Cerebellar nuclear complex (tissue), 1 donor: ENCODE measurements at regions not wholly inside any gene's neighbourhood (a gene's known extent, or its start where the extent isn't known, plus 50 kb on each side); places are given as distances from the start of the nearest gene placed in this dataset.
"Not testable (repeated sequence)": the region's sequence is repeated elsewhere in the genome, so short reads cannot be mapped to it uniquely, and the experiment has no call there.

Experiments used
- DNase-seq, 2 experiments: peaks; one replicate each; lab custom pipeline; 2025; lab: John Stamatoyannopoulos, UW

DNA sequence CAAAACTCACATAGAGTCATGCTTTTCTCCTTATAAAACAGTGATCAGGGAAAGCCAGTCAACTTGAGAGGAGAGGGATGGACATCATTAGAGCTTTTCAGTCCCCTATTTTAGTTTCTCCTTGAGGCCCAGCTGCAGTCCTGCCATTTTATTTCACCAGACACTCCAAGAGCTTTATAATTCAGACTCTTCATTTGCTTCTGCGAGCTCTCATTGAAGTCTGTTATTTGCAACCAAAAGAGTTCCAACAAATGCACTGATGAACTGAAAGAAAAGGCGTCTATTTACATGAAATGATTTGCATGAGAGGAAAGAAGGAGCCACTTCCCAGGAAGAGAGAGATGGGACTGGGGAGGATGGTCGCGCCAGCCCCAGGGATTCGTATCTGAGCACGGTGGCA lies 86.8 kb downstream of the NDUFA12 start:
- DNase-seq = no peak

DNA sequence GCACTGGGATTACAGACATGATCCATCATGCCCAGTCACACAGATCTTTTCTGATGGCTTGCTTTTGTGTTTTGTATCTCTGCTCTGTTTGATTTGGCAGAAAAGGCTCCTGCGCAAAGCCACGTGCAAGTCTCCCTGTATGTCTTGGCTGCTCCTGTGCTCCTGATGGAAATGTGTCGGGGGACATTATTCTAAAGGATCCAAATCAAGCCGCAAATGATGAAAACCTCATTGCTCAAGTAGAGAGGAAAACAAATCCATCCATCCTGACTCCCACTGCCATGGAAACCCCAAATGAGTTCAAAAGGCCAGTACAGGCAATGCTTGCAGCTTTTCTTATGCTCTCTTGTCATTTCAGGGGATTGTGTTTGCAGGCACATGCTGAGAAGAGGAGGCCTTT lies 93.8 kb downstream of the NDUFA12 start:
- DNase-seq = no peak

DNA sequence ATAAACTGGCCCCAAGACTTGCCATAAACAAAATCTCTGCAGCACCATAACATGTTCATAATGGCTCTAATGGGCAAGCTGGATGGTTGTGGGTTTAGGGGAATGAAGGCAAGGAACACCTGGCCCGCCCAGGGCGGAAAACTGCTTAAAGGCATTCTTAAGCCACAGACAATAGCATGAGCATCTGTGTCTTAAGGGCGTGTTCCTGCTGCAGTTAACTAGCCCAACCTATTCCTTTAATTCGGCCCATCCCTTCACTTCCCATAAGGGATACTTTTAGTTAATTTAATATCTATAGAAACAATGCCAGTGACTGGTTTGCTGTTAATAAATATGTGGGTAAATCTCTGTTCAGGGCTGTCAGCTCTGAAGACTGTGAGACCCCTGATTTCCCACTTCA lies 97.7 kb downstream of the NDUFA12 start:
- not testable (repeated sequence) for DNase-seq

DNA sequence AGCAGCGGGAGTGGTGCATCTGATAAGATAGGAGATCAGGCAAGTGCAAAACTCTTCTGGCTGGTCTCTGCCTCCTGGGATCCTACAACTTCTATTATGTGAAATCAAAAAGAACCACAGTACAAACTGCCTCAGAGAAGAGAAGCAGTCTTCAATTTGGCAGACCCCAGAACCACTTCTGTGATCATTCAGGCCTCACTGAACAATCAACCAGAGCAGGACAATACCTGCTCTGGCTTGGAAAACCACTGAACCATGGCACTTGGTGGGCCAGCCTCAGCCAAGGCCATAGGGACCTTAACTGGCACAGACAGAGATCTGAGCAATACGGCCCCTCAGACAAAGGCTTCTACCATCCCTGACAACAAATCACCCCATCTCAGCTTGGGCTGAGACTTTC lies 103.0 kb downstream of the NDUFA12 start:
- DNase-seq = no peak

DNA sequence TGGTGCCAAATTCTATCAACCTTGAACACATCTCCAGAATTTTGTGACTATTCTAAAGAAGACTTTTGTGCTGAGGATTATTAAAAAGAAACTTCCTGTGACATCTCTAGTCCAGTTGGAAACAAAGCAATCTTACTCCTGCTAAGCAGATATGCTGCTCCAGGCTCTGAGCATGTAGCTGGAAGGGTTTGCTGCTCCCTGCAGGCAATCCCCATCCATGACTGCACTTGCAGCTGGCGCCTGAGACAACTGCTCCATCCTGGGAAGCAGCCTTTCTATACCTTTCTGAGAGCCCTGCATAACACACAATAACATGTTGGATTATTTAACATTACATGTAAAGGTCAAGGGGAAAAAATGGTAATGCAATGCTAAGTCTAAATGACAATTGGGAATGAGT lies 105.1 kb downstream of the NDUFA12 start:
- DNase-seq = no peak

GRCh38 chr12:94892544-94893267 lies 110.8 kb downstream of the NDUFA12 start:
- no peak for DNase-seq

GRCh38 chr12:94889445-94890210 lies 113.9 kb downstream of the NDUFA12 start:
- no peak for DNase-seq

- DNase-seq = no peak
These were observed 124.0 kb downstream of the NDUFA12 start for GRCh38 chr12:94879542-94879941.

DNA sequence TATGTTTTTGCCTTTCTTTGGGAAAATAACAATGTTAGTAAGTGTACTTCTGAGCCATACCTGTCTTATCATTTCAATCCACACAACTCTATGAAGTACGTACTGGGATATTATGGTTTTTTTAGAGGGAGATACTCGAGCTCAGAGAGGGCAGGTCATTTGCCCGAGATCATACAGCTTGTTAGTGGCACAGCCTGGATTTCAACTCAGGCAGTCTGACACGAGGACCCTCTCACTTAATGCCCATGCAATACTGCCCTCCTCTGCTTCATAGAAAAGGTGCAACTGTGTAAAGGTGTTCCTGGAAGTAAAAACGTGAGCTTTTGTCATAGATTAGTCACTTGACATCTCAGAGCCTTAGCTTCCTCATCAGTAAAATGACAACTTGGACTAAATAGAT lies 128.0 kb downstream of the NDUFA12 start:
- DNase-seq = peak in 1 of 2 experiments; percentile 7

DNA sequence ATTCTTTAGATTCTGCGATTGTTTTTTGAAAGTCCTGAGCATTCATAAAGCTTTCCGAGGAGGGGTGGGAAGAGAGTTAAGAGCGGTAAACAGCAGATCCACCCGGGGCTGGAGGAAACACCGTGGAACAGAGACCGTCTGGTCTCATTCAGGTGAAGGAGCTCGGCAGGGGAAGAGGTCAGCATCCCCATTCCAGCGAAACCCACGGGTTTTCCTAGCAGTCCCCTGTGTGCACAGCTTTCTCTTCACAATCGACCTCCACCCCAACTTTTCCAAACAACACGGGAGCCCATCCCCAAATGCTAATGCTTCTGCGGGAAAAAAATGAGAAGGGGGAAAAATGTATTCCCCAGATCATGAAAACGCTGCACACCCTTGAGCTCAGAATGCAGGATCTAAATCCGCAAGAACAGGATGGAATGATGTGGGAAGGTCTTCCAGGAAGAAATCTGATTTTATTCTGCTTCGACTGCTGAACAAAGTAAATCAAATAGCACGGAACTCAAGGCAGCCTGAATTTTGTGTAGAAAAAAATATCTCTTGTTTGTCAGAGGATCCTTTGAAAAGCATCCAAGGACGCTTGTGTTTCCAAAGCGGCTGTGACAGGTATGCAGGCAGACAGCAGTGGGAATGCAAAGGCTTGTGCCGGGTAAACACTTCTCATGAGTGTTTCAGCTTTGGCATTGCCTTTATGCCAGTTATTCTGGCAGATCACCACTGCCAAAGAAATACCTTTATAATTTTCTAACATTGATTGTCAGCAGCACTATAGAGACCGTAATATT lies 128.8 kb downstream of the NDUFA12 start:
- no peak for DNase-seq

DNA sequence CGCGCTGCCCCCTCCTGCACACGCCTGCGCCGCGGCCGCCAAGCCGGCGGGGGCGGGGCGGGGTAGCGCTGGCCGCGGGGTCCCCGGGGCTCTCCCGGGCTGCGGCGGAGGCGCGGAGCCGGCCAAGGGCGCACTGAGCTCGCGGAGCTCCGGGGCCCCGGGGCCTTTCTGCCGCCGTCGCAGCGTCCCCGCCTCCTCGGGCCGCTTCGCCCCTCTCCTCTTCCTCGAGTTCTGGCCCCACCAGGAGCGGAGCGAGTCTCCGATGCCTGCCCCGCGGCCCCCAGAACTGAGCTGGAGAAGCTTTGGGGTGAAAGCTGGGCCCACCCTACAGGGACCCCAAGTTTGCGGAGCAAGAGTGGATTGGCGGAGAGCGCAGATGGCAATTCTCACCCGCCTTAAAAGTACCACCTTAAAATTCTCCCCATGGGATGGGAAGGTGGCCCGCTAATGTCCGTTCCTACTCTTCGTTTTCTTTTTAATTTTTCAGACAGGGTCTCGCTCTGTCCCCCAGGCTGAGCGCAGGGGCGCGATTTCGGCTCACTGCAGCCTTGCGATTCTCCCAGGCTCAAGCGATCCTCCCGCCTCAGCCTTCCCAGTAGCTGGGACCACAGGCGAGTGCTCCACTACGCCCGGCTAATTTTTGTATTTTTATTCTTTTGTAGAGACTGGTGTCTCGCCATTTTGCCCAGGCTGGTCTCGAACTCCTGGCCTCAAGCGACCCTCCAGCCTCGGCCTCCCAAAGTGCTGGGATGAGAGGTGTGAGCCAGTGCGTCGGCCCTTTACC lies 129.6 kb downstream of the NDUFA12 start:
- no peak for DNase-seq

DNA sequence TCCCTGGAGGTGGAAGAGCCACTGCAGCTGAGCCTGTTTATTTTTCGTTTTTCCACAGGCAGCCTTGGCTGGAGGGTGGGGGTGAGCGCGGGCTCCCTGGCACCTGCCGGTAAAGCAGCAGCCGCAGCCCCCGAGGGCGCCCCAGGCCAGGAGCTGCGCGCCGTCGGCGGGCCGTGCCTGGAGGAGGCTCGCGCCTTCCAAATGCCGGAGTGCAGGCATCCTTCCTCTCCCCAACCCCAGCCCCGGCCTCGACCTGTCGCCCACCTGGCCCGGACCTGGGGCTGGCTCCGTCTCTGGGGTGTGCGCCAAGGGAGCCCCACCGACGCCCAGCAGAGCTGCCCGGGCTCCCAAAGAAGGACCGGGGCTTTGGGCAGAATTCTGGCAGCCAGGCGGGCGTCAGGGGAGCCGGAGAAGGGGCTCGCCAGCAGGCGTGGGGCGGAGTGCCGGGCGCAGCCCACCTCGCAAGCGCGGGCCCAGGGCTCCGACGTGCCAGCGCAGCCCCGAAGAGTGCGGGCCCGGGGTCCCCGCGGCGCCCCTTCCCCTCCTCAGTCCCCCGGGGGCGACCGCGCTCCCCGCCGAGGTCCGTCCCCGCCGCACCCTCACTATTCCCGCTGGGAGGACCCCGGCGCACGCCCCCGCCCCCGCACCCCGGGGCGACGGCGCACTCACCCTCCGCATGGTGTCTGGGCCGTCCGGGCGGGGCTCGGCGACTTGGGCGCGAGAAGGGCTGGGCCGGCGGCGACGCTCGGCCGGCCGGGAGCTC lies 130.3 kb downstream of the NDUFA12 start:
- DNase-seq = no peak

- DNase-seq = no peak
These were observed 130.9 kb downstream of the NDUFA12 start for GRCh38 chr12:94872671-94872970.

GRCh38 chr12:94872007-94872653 lies 131.4 kb downstream of the NDUFA12 start:
- no peak for DNase-seq

- DNase-seq = no peak
These were observed 133.0 kb downstream of the NDUFA12 start for GRCh38 chr12:94870511-94870910.

DNA sequence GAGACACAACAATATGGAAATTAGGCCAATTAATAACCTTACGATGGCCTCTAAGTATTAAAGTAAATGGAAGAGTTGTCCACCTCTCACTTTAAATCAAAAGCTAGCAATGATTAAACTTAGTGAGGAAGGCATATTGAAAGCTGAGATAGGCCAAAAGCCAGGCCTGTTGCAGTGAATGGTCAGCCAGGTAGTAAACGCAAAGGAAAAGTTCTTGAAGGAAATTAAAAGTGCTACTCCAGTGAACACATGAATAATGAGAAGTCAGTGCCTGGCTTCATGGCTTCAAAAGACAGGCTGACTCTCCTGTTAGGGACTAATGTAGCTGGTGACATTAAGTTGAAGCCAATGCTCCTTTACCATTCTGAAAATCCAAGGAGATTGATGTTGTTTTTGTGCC lies 135.3 kb downstream of the NDUFA12 start:
- DNase-seq = no peak

DNA sequence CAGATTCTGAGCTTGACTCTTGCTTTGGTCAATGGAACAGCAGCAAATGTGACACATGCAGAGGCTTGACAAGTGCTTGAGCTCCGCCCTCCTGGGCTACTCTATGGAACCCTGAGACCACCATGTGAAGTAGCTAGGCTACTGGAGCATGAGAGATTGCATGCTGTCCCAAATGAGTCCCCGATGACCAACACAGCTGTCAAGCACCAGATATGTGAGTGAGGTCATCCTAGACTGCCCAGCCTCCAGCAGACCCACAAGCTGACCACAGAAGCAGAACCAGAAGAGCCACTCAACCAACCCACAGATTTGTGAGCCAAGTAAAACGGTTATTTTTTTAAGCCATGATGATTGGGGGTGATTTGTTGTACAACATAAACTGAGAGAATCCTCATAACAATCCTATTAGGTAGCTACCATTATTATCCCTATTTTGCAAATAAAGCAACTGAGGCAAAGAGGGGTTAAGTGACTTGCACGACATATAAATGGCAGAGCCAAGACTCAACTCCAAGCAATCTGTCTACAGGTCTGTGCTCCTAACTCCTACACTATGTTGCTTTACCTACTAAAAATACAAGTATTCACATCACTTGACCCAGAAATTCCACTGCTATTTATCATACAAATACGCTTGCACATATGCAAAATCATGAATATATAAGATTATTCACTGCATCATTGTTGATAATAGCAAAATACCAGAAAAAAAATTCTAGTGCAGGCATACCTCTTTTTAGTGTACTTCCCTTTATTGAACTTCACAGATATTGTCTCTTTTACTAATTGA lies 136.2 kb downstream of the NDUFA12 start:
- no peak for DNase-seq

DNA sequence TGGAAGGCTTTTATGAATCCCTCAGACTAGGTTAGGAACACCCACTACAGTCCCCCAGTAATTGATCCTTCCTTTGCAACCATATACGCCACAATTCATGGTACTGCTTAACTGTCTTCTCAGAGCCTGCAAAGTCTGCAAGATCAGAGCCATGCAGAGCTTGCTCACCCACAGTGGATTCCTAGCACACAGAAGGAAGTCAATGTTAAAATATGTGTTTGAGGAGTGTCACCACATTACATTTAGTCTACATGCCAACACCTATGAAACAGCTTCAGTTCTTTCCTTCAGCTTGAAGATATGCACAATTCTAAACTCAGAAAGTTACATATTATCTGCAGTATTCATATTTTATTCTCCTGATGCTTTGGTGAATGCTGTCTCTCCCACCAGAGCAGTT lies 138.5 kb downstream of the NDUFA12 start:
- no peak for DNase-seq

DNA sequence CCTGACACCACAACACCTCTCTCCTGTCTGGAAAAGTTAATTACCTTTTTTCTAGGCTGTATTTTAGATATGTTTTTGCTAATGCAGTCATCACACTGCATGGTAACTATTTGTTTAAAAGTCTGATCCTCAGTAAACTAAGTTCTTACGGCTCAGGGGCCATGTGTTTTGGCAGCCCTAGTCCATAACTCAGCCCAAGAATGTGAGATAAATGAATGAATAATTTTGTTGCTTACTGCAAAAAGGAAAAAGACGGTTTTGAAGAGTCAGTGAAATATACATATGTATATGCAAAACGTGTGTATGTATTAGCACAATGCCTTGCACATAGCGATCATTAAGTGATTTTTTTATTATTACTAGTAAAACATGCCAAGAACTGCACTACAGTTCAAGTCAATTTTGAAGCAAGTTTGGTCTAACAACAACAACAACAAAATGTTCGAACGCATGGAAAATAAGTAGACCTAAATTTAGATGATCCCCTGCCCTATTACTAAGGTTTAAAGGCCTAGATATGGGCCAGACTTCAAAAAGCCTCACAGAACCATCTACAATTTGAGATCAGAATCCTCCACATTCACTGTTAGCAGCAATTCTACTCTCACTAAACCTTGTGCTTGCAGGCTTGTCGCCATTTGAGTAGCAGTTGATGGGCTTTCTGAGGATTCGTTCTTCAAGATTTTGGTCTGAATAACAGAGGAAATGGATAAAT lies 140.0 kb downstream of the NDUFA12 start:
- DNase-seq = no peak
